HepG2 (cell line): ENCODE measurements at regions not wholly inside any gene's neighbourhood (a gene's known extent, or its start where the extent isn't known, plus 50 kb on each side); places are given as distances from the start of the nearest gene placed in this dataset.

Experiments
- ARID2 ChIP-seq: sonication (generic); formaldehyde crosslinking; IDR thresholded peaks from 2 replicates; pipeline ENCODE4 v1.8.1; 2022; ENCODE audit warnings: mild to moderate bottlenecking, missing genetic modification reagents, borderline replicate concordance
- ARID3A ChIP-seq: IDR thresholded peaks from 2 replicates; pipeline ENCODE4 v1.6.1; 2012; ENCODE audit warnings: low read depth, low read length, improper control_type of control experiment
- BCLAF1 ChIP-seq: fragments of 450-650 bp; IDR thresholded peaks from 2 replicates; pipeline ENCODE4 v1.6.1; 2017; ENCODE audit warnings: mild to moderate bottlenecking
- CREBL2 ChIP-seq: sonication (generic); formaldehyde crosslinking; IDR thresholded peaks from 2 replicates; pipeline ENCODE4 v1.8.1; 2023; ENCODE audit warnings: missing genetic modification reagents, mild to moderate bottlenecking, borderline replicate concordance
- DBP ChIP-seq: sonication (generic); formaldehyde crosslinking; IDR thresholded peaks from 2 replicates; pipeline ENCODE4 v1.4.0; 2020; ENCODE audit warnings: missing genetic modification reagents; ENCODE audit errors: not compliant biosample characterization
- ELF1 ChIP-seq: sonication (generic); formaldehyde crosslinking; IDR thresholded peaks from 2 replicates; pipeline ENCODE4 v1.4.0; 2020; ENCODE audit warnings: missing genetic modification reagents
- NFIB ChIP-seq: sonication (generic); formaldehyde crosslinking; IDR thresholded peaks from 2 replicates; pipeline ENCODE4 v1.9.0; 2021; ENCODE audit warnings: missing genetic modification reagents, mild to moderate bottlenecking, borderline replicate concordance
- RAD51 ChIP-seq: fragments of 450-650 bp; IDR thresholded peaks from 2 replicates; pipeline ENCODE4 v1.6.1; 2016; ENCODE audit warnings: borderline replicate concordance
- SAP130 ChIP-seq: IDR thresholded peaks from 2 replicates; pipeline ENCODE4 v1.6.1; 2016; ENCODE audit warnings: low read depth
- THAP9 ChIP-seq: sonication (generic); formaldehyde crosslinking; IDR thresholded peaks from 2 replicates; pipeline ENCODE4; 2020; ENCODE audit warnings: missing genetic modification reagents, mild to moderate bottlenecking, borderline replicate concordance
- ZBTB33 ChIP-seq: sonication (generic); formaldehyde crosslinking; IDR thresholded peaks from 2 replicates; pipeline ENCODE4 v1.4.0; 2020; ENCODE audit warnings: missing genetic modification reagents
- ZFP82 ChIP-seq: sonication (generic); formaldehyde crosslinking; IDR thresholded peaks from 2 replicates; pipeline ENCODE4 v1.5.1; 2020; ENCODE audit warnings: mild to moderate bottlenecking, missing genetic modification reagents, borderline replicate concordance
- ZNF234 ChIP-seq: sonication (generic); formaldehyde crosslinking; conservative IDR thresholded peaks from 2 replicates; pipeline ENCODE4 v1.5.1; 2020; ENCODE audit warnings: mild to moderate bottlenecking, missing genetic modification reagents
- ZNF615 ChIP-seq: sonication (generic); formaldehyde crosslinking; IDR thresholded peaks from 2 replicates; pipeline ENCODE4 v1.5.0; 2020; ENCODE audit warnings: mild to moderate bottlenecking, missing genetic modification reagents, borderline replicate concordance
- ZNF788 ChIP-seq: sonication (generic); formaldehyde crosslinking; IDR thresholded peaks from 2 replicates; pipeline ENCODE4 v1.5.0; 2020; ENCODE audit warnings: mild to moderate bottlenecking, missing genetic modification reagents, borderline replicate concordance
- ZNF878 ChIP-seq: sonication (generic); formaldehyde crosslinking; IDR thresholded peaks from 2 replicates; pipeline ENCODE4 v1.8.1; 2023; ENCODE audit warnings: mild to moderate bottlenecking, missing genetic modification reagents, moderate library complexity

- TF ChIP-seq DBP (no peak), ZBTB33 (CRISPR knock-in tag) (no peak), CREBL2 (no peak), ZNF788 (CRISPR knock-in tag) (no peak), ZNF234 (no peak), SAP130 (CRISPR knock-in tag) (peak; percentile 70), ARID3A (peak; percentile 42; the same call in 1 of the 2 replicates), ARID2 (no peak), NFIB (CRISPR knock-in tag) (no peak), THAP9 (CRISPR knock-in tag) (no peak), ZNF615 (CRISPR knock-in tag) (no peak), ELF1 (CRISPR knock-in tag) (peak; percentile 55; the same call in 1 of the 2 replicates), BCLAF1 (no peak), ZFP82 (CRISPR knock-in tag) (no peak), ZNF878 (CRISPR knock-in tag) (no peak), RAD51 (no peak)
These were observed 93.8 kb downstream of the MAP3K8 start (continued) for GRCh38 chr10:30527623-30528428.
